MM.1S (cell line): ENCODE measurements at regions not wholly inside any gene's neighbourhood (a gene's known extent, or its start where the extent isn't known, plus 50 kb on each side); places are given as distances from the start of the nearest gene placed in this dataset.

ENCODE experiments used
- DNase-seq: peaks from one replicate; pipeline ENCODE4 v3.0.0-alpha.2; 2015
- H2AFZ ChIP-seq: fragments of 300-600 bp; sonication (generic); 2 replicates; pipeline ENCODE4 v1.6.0; 2016; ENCODE audit warnings: antibody characterized with exemption, low read length
- H3F3A ChIP-seq: fragments of 300-600 bp; sonication (generic); 2 replicates; pipeline ENCODE4 v1.6.1; 2016; ENCODE audit warnings: mild to moderate bottlenecking, antibody characterized with exemption, low read length, moderate library complexity, mixed read lengths; ENCODE audit not compliant: insufficient read depth
- H3K27ac ChIP-seq: fragments of 300-600 bp; sonication (generic); 2 replicates; pipeline ENCODE4 v1.5.1; 2016; ENCODE audit warnings: mild to moderate bottlenecking, low read length
- H3K27me3 ChIP-seq: fragments of 300-600 bp; sonication (generic); replicated peaks from 2 replicates; pipeline ENCODE4 v1.6.0; 2016; ENCODE audit warnings: low read length; ENCODE audit not compliant: insufficient read depth
- H3K36me3 ChIP-seq: fragments of 300-600 bp; sonication (generic); replicated peaks from 2 replicates; pipeline ENCODE4 v1.6.1; 2016; ENCODE audit warnings: mild to moderate bottlenecking, low read length, mixed read lengths; ENCODE audit not compliant: insufficient read depth
- H3K4me1 ChIP-seq: fragments of 300-600 bp; sonication (generic); 2 replicates; pipeline ENCODE4 v1.6.1; 2016; ENCODE audit warnings: low read length, mixed read lengths
- H3K4me2 ChIP-seq: fragments of 300-600 bp; sonication (generic); 2 replicates; pipeline ENCODE4 v1.6.0; 2016; ENCODE audit warnings: low read depth, low read length
- H3K4me3 ChIP-seq: fragments of 300-600 bp; sonication (generic); 2 replicates; pipeline ENCODE4 v1.5.1; 2016; ENCODE audit warnings: low read length, mixed read lengths
- H3K79me2 ChIP-seq: fragments of 300-600 bp; sonication (generic); 2 replicates; pipeline ENCODE4 v1.6.1; 2016; ENCODE audit warnings: mixed run types, low read length, mixed read lengths
- H3K9ac ChIP-seq: fragments of 300-600 bp; sonication (generic); 2 replicates; pipeline ENCODE4 v1.6.1; 2016; ENCODE audit warnings: low read length, mixed read lengths
- H3K9me2 ChIP-seq: fragments of 300-600 bp; sonication (generic); replicated peaks from 2 replicates; pipeline ENCODE4 v1.6.1; 2016; ENCODE audit warnings: mild to moderate bottlenecking, low read length, mixed read lengths; ENCODE audit not compliant: insufficient read depth
- H3K9me3 ChIP-seq: fragments of 300-600 bp; sonication (generic); replicated peaks from 2 replicates; pipeline ENCODE4 v1.6.1; 2016; ENCODE audit warnings: mild to moderate bottlenecking, low read length, mixed read lengths; ENCODE audit not compliant: insufficient read depth
- H4K20me1 ChIP-seq: fragments of 300-600 bp; sonication (generic); 2 replicates; pipeline ENCODE4 v1.6.1; 2016; ENCODE audit warnings: mild to moderate bottlenecking, low read length, moderate library complexity, mixed read lengths; ENCODE audit not compliant: insufficient read depth
- EZH2 ChIP-seq: fragments of 300-600 bp; sonication (generic); optimal IDR thresholded peaks from 2 replicates; pipeline ENCODE3; 2017; ENCODE audit warnings: low read depth, mild to moderate bottlenecking, antibody characterized with exemption, low read length, mixed read lengths
- EZH2phosphoT487 ChIP-seq: fragments of 300-600 bp; sonication (generic); IDR thresholded peaks from 2 replicates; pipeline ENCODE4 v1.6.1; 2018; ENCODE audit warnings: antibody characterized with exemption, low read length
- TF ChIP-seq, protein P1 (sequence below): fragments of 300-600 bp; sonication (generic); IDR thresholded peaks from 2 replicates; pipeline ENCODE4 v1.5.1; 2016; ENCODE audit warnings: antibody characterized with exemption, low read length, mixed read lengths

DNA sequence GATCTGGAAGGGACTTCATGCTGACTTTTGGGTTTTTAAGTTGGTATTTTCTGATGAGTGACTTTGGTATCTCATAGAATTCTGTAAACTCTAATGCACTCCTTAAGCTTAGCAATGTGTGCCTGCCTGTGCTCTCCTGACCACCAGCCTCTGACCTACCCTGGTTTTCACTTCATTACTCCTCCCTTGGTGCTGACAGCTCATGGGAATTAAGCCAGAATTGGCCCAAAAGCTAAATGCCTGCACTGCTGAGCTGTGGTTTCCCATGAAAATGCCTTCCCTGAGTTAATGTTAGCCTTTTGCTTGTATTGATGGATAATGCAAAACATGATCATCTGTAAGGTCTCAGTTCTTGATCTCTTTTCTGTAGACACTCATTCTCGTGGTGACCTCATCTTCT, 308.0 kb downstream of the DOCK8 start:
- no peaks in the 10 kb centered on the region for H3K4me1 ChIP-seq

DNA sequence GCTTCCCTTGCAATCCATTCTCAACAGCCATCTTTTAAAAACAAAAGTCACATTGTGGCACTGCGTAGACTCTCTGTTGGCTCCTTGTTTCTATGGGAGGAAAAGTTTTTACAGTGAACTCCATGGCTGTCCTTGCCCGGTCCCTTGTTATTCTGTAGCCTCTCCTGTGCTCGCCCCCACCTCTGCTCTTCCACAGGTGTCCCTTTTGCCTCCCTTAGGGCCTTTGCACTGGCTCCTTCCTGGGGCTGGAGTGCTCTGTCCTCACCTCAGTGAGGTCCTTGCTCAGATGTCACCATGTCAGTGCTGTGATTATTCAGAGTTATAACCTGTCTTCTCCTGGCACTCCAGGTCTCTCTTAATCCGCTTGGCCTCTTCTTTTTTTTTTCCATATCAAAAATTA, 308.8 kb downstream of the DOCK8 start:
- Histone ChIP-seq H3F3A (no peaks in the 10 kb centered on the region), H3K9me3 (no peaks in the 10 kb centered on the region), H3K4me3 (no peak overlapping the region), H3K9me2 (no peaks in the 10 kb centered on the region), H3K27ac (no peak overlapping the region), H3K27me3 (no peaks in the 10 kb centered on the region), H3K36me3 (no peaks in the 10 kb centered on the region), H3K79me2 (peaks cover 53% of the 10 kb centered on the region), H3K9ac (no peak overlapping the region), H3K4me2 (no peak overlapping the region), H2AFZ (no peak overlapping the region), H3K4me1 (no peaks in the 10 kb centered on the region), H4K20me1 (no peaks in the 10 kb centered on the region)
- no peak for TF ChIP-seq EZH2phosphoT487
- TF ChIP-seq, protein P1, sequence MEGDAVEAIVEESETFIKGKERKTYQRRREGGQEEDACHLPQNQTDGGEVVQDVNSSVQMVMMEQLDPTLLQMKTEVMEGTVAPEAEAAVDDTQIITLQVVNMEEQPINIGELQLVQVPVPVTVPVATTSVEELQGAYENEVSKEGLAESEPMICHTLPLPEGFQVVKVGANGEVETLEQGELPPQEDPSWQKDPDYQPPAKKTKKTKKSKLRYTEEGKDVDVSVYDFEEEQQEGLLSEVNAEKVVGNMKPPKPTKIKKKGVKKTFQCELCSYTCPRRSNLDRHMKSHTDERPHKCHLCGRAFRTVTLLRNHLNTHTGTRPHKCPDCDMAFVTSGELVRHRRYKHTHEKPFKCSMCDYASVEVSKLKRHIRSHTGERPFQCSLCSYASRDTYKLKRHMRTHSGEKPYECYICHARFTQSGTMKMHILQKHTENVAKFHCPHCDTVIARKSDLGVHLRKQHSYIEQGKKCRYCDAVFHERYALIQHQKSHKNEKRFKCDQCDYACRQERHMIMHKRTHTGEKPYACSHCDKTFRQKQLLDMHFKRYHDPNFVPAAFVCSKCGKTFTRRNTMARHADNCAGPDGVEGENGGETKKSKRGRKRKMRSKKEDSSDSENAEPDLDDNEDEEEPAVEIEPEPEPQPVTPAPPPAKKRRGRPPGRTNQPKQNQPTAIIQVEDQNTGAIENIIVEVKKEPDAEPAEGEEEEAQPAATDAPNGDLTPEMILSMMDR: no peak
- TF ChIP-seq EZH2: no peak
- no peak for DNase-seq

More for the DNA sequence above, 308.0 kb downstream of the DOCK8 start:
- Histone ChIP-seq H3K9me3 (no peaks in the 10 kb centered on the region), H3K4me3 (no peak overlapping the region), H3K27ac (no peak overlapping the region), H3K36me3 (no peaks in the 10 kb centered on the region), H3K9ac (no peak overlapping the region), H3K9me2 (no peaks in the 10 kb centered on the region), H3K27me3 (no peaks in the 10 kb centered on the region), H3K4me2 (no peak overlapping the region), H4K20me1 (no peaks in the 10 kb centered on the region), H2AFZ (no peak overlapping the region), H3F3A (no peaks in the 10 kb centered on the region), H3K79me2 (peaks cover 60% of the 10 kb centered on the region)
- TF ChIP-seq EZH2phosphoT487 (no peak), EZH2 (no peak)
- TF ChIP-seq, protein P1: no peak
- no peak for DNase-seq

DNA sequence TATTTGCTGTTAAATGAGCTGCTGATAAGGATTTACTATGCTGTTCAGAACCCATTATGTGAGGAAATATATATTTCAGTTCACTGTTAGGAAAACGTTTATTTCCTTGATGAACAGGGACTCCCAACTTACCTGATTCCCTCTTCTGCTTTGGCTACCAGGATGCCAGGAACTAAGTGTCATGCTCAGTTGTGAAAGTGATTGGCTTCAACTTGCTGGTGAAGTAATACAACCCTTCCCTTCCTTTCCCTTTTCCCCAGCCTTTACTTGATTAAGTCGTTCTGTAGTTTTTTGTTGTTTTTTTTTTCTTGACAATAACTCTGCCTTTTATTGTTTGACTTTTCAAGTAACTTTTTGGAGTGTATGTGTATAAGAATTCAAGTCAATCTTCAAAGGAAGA, 309.3 kb downstream of the DOCK8 start:
- no peaks in the 10 kb centered on the region for H4K20me1 ChIP-seq

More for the DNA sequence above, 309.3 kb downstream of the DOCK8 start:
- no peak for TF ChIP-seq EZH2phosphoT487
- no peak for TF ChIP-seq EZH2
- TF ChIP-seq, protein P1: no peak
- Histone ChIP-seq H3K9ac (no peak overlapping the region), H3K9me3 (no peaks in the 10 kb centered on the region), H3K36me3 (no peaks in the 10 kb centered on the region), H2AFZ (no peak overlapping the region), H3K4me1 (no peaks in the 10 kb centered on the region), H3K4me2 (no peak overlapping the region), H3K27me3 (no peaks in the 10 kb centered on the region), H3K79me2 (peaks cover 49% of the 10 kb centered on the region), H3K4me3 (no peak overlapping the region), H3F3A (no peaks in the 10 kb centered on the region), H3K9me2 (no peaks in the 10 kb centered on the region), H3K27ac (no peak overlapping the region)
- no peak for DNase-seq
